K562 (cell line): ENCODE measurements at regions not wholly inside any gene's neighbourhood (a gene's known extent, or its start where the extent isn't known, plus 50 kb on each side); places are given as distances from the start of the nearest gene placed in this dataset.

ENCODE experiments used
- CAMTA2 ChIP-seq: fragments of 250-450 bp; sonication (Bioruptor Pico); conservative IDR thresholded peaks from 2 replicates; pipeline ENCODE4 v1.5.1; 2022
- CREB1 ChIP-seq, 2 experiments: sonication (generic) in 1 of 2; formaldehyde crosslinking in 1 of 2; IDR thresholded peaks; 2 replicates each; pipeline versions ENCODE4 v1.6.1 to v1.8.0; 2012 to 2022; ENCODE audit warnings: inconsistent platforms in 1 of 2, mild to moderate bottlenecking in 1 of 2, missing genetic modification reagents in 1 of 2, moderate library complexity in 1 of 2
- DIDO1 ChIP-seq: fragments of 450-650 bp; IDR thresholded peaks from 2 replicates; pipeline ENCODE4 v1.6.1; 2016; ENCODE audit warnings: low read depth, missing biosample characterization, missing genetic modification characterization
- HCFC1 ChIP-seq: IDR thresholded peaks from 2 replicates; pipeline ENCODE4 v1.6.1; 2012; ENCODE audit warnings: low read depth, low read length, improper control_type of control experiment
- NRF1 ChIP-seq, 2 experiments: fragments of 450-650 bp; IDR thresholded peaks in 1 of 2; conservative IDR thresholded peaks in 1 of 2; 2 replicates each; pipeline ENCODE4 v1.6.1; 2014; ENCODE audit warnings: mild to moderate bottlenecking in 2 of 2
- PHF8 ChIP-seq: fragments of 200-600 bp; sonication (generic); IDR thresholded peaks from 2 replicates; pipeline ENCODE4 v1.6.1; 2012; ENCODE audit warnings: mixed run types, mild to moderate bottlenecking, inconsistent platforms, low read length, moderate library complexity, borderline replicate concordance
- POLR2A ChIP-seq: fragments of 450-650 bp; conservative IDR thresholded peaks from 2 replicates; pipeline ENCODE4 v1.6.1; 2016
- RCOR1 ChIP-seq, 2 experiments: IDR thresholded peaks; 2 replicates each; pipeline ENCODE4 v1.6.1; 2012; ENCODE audit warnings: low read depth in 2 of 2, low read length in 2 of 2, borderline replicate concordance in 1 of 2, improper control_type of control experiment in 1 of 2
- ZNF561 ChIP-seq: fragments of 450-650 bp; formaldehyde crosslinking; conservative IDR thresholded peaks from 2 replicates; pipeline ENCODE4 v1.4.0; 2020; ENCODE audit warnings: mild to moderate bottlenecking, moderate library complexity
- TF ChIP-seq, protein P1 (sequence below), 2 experiments: fragments of 450-650 bp in 1 of 2; sonication (generic) in 1 of 2; formaldehyde crosslinking in 1 of 2; IDR thresholded peaks; 2 replicates each; pipeline versions ENCODE4 v1.7.1 to v1.9.0; 2016 to 2022; ENCODE audit warnings: inconsistent platforms in 1 of 2, mild to moderate bottlenecking in 1 of 2, missing genetic modification reagents in 1 of 2

- TF ChIP-seq DIDO1 (no peak), RCOR1 (IDR thresholded peaks at IDR 0.05; ENCODE audit: borderline replicate concordance in 1 of 2, low read depth in 2 of 2, low read length in 2 of 2) (no peak), POLR2A (no peak), HCFC1 (no peak), CAMTA2 (CRISPR knock-in tag) (no peak), PHF8 (no peak), ZNF561 (CRISPR knock-in tag) (no peak), CREB1 (IDR thresholded peaks at IDR 0.05) (no peak), CREB1 (CRISPR knock-in tag; IDR thresholded peaks at IDR 0.05) (no peak), NRF1 (conservative IDR thresholded peaks at IDR 0.05 in 1 of 2, IDR thresholded peaks at IDR 0.05 in 1 of 2) (no peak)
- TF ChIP-seq, protein P1, sequence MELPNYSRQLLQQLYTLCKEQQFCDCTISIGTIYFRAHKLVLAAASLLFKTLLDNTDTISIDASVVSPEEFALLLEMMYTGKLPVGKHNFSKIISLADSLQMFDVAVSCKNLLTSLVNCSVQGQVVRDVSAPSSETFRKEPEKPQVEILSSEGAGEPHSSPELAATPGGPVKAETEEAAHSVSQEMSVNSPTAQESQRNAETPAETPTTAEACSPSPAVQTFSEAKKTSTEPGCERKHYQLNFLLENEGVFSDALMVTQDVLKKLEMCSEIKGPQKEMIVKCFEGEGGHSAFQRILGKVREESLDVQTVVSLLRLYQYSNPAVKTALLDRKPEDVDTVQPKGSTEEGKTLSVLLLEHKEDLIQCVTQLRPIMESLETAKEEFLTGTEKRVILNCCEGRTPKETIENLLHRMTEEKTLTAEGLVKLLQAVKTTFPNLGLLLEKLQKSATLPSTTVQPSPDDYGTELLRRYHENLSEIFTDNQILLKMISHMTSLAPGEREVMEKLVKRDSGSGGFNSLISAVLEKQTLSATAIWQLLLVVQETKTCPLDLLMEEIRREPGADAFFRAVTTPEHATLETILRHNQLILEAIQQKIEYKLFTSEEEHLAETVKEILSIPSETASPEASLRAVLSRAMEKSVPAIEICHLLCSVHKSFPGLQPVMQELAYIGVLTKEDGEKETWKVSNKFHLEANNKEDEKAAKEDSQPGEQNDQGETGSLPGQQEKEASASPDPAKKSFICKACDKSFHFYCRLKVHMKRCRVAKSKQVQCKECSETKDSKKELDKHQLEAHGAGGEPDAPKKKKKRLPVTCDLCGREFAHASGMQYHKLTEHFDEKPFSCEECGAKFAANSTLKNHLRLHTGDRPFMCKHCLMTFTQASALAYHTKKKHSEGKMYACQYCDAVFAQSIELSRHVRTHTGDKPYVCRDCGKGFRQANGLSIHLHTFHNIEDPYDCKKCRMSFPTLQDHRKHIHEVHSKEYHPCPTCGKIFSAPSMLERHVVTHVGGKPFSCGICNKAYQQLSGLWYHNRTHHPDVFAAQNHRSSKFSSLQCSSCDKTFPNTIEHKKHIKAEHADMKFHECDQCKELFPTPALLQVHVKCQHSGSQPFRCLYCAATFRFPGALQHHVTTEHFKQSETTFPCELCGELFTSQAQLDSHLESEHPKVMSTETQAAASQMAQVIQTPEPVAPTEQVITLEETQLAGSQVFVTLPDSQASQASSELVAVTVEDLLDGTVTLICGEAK (IDR thresholded peaks at IDR 0.05): no peak
- TF ChIP-seq, protein P1 (CRISPR knock-in tag; IDR thresholded peaks at IDR 0.05): no peak
Measured at GRCh38 chr6:145306489-145306888, 428.8 kb downstream of the EPM2A start.
